Epithelial cell of prostate (primary cell): ENCODE measurements at regions not wholly inside any gene's neighbourhood (a gene's known extent, or its start where the extent isn't known, plus 50 kb on each side); places are given as distances from the start of the nearest gene placed in this dataset.
"Not testable (repeated sequence)": the region's sequence is repeated elsewhere in the genome, so short reads cannot be mapped to it uniquely, and the experiment has no call there.

ENCODE experiments used
- DNase-seq: peaks from one replicate; pipeline ENCODE4 v3.0.0-alpha.2; 2011; ENCODE audit warnings: low read depth, low spot score
- H3K27ac ChIP-seq: fragments of 450-650 bp; 2 replicates; pipeline ENCODE4 v1.5.1; 2017; ENCODE audit warnings: mild to moderate bottlenecking

DNA sequence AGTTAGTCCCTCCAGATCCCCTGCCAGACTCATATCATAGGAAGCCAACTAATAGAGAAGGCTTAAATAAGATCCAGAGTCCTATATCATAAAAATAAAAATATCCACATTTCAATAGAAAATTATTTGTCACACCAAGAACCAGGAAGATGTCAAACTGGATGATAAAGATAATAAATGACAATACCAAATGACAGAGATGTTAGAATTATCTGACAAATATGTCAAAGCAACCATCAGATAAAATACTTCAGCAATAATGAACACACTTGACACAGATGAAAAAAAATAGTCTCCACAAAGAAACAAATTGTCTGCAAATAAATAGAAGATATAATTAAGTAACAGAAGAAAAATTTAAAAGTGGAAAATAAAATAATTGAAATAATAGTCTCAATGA is 300.7 kb upstream of the FTMT start:
- H3K27ac ChIP-seq = no peak overlapping the region
- DNase-seq = no peak

DNA sequence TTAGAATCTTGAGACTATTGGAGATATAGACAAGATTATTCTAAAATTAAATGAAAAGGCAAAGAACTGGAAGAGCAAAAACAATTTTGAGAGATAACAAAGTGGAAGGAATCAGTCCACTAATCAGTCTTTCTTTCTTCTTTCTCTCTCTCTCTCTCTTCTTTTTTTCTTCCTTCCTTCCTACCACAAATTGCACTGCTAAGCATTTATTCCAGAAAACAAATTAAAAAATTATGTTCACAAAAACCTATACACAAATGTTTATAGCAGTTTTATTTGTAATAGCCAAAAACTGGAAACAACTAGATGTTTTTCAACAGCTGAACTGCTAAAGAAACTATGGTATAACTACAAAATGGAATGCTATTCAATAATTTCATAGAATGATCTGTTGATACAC is 291.9 kb upstream of the FTMT start:
- H3K27ac ChIP-seq = no peak overlapping the region
- DNase-seq = no peak

DNA sequence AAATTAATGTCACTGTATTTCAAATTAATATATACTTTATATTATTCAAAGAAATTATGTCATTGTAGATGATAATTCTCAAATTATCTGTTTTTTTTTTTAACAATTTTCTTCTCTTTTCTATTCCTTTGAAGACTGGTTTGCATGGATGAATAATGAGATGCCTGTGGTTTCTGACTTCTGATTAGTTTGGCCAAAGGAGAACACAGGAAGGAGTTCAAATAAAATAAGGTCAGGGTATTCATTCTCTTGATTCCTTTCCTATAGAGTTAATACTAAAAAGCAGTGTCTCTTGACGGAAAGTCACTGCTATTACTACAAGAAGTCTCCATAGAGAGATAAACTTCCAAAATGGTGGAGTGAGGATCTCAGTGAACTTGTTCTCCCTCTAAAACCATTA is 279.6 kb upstream of the FTMT start:
- no peak for DNase-seq
- no peak overlapping the region for H3K27ac ChIP-seq

DNA sequence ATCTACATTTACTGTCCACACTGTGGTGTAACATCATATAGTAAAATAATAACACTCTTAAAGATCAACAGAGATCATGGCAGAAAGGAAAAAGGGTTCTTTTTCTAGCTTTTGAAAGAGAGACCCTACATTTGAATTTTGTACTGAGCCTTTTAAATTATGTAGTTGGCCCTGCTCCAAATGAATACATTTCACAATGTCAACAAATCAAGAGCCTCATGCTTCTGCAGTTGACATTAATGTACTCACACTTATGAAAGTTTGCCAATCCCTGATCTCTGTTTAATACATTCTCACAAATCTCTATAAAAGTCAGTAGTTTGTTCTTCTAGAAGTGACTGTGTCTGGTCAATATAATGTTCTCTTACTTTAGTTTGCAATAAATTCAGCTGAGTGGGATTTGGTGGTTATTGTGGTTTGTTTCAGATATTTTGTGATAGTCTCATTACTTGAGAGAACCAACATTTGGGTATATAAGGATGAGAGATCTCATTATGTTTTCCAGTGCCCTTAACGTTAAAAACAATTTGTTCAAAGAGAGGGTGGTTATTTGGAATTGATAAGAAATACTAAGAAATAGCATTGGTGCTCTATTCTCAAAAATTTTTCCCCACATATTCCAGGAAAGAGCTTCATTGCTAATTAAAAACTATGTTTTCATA is 277.8 kb upstream of the FTMT start:
- no peak overlapping the region for H3K27ac ChIP-seq
- no peak for DNase-seq

DNA sequence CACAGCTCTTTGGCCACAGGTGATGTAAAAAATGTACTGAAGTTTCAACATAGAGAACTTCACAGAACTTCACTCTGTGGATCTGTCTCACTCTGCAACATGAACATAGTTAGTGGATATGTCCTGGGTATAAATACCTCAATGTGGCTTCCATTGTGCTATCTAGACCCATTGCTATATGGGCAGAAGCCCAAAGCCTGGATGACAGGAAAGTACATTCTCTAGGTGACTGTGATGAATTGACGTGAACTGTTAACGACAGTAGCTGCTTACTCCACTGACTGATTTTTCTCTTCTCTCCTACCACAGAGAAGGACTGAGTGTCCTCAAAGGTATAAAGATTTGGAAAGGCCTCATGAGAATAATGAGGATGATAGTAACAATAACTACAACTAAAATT is 270.1 kb upstream of the FTMT start:
- H3K27ac ChIP-seq = no peak overlapping the region
- no peak for DNase-seq

DNA sequence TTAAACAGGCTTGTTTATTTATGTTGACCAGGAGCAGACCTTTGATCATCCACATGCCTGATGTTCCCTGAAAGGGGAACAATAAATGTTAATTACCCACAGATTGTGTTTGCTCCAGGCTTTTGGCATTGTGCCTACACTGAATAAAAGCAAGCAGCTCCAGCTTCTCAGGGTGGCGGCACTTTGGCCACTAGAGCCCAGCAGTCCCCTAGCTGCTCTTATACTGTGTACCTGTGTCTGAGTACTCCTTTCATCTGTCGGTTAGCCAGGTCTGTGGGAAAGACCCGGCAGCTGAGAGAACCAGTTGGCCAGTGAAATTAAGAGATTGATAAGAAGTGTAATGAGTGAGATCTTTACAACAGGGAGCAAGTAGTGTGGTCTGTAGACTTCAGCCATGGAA is 254.8 kb upstream of the FTMT start:
- no peak overlapping the region for H3K27ac ChIP-seq
- no peak for DNase-seq

DNA sequence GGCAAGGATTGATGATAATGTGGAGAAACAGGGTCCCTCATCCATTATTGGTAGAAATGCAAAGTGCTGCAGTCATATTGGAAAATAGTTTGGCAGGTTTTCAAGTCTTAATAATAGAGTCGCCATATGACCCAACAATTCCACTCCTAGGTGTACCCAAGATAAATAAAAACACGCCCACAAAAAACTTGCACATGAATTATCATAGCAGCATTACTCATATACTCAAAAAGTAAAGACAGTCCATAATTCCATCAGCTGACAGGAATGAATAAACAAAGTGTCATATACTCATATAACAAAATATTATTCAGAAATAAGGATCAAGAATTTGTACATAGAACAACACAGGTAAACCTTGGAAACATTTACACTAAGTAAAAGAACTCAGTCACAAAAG is 242.9 kb upstream of the FTMT start:
- DNase-seq = no peak
- no peak overlapping the region for H3K27ac ChIP-seq

DNA sequence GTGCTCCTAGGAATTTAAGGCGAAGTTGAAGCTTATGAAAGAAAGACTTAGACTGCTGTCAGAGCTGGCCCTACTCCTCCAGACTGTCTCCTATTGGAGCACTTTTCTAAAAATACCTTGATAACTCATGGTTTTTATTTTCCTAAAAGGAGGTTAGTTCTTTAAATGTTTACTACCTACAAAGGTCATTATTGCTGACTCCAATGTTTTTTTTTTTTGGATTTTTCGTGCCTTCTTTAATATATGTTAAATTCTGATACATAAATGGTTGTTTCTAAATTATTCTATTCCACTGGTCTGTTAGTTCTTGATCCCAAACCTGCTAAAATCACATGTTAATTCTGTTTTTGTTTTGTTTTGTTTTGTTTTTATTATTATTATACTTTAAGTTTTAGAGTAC is 227.6 kb upstream of the FTMT start:
- no peak overlapping the region for H3K27ac ChIP-seq
- DNase-seq = no peak

DNA sequence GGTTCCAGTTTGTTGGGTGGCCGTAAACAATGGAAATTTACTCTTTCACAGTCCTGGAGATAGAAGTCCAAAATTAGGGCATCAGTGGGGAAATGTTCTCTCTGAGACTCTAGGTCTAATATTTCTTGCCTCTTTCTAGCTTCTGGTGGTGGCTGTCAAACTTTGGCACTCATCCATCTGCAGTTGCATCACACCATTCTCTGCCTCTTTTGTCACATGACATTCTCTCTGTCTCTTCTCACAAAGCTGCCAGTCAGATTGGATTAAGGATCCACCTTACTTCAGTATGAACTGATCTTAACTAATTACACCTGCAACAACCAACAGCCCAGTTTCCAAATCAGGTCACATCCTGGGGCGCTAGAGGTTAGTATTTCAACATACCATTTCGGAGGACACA is 222.9 kb upstream of the FTMT start:
- no peak overlapping the region for H3K27ac ChIP-seq
- no peak for DNase-seq

DNA sequence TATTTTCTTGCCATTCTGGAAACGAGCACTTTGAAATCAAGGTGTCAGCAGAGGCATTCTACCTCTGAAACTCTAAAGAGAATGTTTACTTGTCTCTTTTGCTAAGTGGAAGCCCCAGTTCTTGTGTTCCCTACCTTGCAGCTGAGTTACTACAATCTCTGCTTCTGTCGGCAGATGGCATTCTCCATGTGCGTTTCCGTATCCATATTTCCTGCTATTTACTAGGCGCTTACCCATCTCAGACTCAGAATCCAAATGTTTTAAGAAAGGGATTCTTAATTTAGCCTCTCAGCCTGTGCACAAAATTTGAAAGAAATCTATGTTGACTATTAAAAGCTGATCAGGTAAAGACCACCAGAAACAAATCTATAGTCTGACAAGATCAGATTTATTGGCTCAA is 221.3 kb upstream of the FTMT start:
- no peak overlapping the region for H3K27ac ChIP-seq
- no peak for DNase-seq

DNA sequence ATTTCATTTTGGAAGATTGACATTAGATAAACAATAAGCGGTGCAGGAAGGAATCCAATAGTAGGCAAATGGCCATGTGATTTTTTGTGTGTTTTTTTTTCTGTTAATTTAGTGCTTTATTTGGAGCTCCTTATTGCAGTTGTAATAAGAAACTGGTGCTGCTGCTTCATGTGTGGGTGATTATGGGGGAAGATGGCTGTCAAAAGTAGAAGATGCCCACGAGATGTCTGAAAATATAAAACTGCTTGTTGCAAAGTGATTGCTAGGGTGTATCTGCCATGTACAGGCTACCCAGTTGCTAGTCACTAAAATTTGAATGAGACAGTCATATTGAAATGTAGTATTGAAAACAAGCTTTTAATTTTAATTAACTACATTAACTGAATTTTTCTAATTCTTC is 216.7 kb upstream of the FTMT start:
- no peak for DNase-seq
- no peak overlapping the region for H3K27ac ChIP-seq

DNA sequence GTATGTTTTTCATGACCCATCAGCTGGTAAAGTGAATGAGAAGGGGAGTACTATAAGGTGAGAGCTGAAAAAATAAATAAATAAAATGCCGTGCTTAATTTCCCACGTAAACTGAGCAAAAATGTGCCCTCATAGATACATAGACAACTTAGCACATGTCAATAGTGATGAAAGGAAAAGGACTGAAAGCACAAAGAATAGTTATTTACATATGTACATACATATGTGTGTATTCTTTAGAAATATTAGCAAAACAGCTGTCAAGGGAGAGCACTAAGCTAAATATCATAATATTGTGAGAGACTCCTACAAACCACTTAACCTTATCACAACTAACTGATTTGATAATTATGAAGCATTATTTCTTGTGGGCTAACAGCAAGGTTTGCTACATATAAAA is 213.6 kb upstream of the FTMT start:
- no peak for DNase-seq
- no peak overlapping the region for H3K27ac ChIP-seq

DNA sequence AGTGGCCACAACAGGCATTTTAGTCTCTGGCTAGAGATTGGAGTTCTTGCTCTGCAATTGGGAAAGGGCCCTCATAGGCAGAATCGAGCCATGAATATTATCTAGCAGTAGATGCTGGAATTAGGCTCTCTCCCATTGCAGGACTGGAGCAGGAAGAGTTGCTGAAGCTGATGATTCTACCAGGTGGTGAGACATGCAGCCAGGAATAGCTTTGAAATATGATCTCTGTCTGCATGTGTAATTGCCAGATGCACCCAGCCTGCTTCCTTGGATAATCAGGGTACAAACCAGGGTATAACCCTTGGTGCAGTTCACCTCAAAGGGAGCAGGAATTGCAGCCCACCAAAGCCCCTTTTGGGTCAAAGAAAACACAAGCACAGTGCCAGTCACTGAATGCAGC is 211.4 kb upstream of the FTMT start:
- DNase-seq = no peak
- no peak overlapping the region for H3K27ac ChIP-seq

DNA sequence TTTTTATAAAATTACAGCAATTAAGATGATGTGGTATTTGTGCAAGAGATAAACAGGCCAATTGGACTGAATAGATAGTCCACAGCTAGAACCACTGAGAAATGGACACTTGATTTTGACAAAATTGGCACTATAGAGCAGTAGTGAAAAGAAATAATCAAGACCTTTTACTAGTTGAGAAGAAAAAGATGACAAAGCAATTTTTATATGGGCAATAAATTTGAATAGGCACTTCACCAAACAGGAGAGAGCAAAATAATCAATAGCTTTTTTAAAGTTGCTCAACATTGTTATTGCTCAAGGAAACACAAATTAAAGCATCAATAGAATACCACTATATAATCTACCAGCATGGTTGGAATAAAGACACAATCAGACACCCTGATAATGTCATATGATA is 193.5 kb upstream of the FTMT start:
- DNase-seq = no peak
- H3K27ac ChIP-seq = no peak overlapping the region

DNA sequence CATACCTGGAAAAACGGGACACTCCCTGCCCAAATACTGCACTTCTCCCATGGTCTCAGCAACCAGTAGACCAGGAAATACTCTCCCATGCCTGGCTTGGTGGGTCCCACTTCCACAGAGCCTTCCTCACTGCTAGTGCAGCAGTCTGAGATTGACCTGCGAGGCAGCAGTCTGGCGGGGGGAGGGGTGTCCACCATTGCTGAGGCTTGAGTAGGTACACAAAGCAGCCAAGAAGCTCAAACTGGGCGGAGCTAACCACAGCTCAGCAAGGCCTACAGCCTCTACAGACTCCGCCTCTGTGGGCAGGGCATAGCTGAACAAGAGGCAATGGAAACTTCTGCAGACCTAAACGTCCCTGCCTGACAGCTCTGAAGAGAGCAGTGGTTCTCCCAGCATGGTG is 191.5 kb upstream of the FTMT start:
- H3K27ac ChIP-seq = no peak overlapping the region
- no peak for DNase-seq

DNA sequence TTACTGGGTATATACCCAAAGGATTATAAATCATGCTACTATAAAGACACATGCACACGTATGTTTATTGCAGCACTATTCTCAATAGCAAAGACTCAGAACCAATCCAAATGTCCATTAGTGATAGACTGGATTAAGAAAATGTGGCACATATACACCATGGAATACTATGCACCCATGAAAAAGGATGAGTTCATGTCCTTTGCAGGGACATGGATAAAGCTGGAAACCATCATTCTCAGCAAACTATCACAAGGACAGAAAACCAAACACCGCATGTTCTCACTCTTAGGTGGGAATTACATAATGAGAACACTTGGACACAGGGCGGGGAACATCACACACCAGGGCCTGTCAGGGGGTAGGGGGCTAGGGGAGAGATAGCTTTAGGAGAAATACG is 186.1 kb upstream of the FTMT start:
- not testable (repeated sequence) for H3K27ac ChIP-seq, DNase-seq

DNA sequence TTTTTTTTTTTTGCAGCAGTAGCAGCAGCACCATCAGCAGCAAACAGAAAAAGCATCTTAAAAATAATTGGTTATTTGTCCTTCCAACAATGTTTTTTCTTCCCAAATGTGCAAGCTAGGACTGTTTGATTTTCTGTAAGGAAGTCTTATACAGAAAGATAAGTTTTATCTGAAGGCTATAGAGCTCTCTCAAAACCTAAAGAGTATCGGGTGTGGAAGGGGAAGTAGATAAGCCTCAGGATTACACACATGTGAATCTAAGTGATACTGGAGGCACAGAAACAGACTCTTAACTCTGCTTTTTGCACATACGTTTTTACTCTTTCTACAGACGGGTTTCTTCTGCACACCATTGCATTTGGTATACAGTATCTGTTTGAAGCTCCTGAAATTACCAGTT is 184.4 kb upstream of the FTMT start:
- no peak overlapping the region for H3K27ac ChIP-seq
- no peak for DNase-seq

DNA sequence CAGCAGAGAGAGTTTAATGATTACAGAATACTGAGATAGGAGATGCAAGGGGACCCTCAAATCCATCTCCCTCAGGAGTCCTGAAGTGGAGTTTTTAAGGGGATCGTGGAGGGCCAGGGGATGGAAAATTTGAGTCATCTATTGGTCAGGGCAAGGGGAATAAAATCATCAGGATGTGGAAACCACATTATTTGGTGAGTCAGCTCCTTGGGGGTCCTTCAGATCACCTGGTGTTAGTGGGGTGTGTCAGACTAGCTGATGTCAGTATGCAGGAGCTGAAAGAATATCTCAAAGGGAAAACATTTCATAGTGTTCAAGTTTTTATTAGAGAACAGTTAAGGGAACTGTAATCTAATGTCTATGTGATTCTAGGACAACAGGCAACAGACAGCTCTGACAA is 183.0 kb upstream of the FTMT start:
- H3K27ac ChIP-seq = no peak overlapping the region
- no peak for DNase-seq

DNA sequence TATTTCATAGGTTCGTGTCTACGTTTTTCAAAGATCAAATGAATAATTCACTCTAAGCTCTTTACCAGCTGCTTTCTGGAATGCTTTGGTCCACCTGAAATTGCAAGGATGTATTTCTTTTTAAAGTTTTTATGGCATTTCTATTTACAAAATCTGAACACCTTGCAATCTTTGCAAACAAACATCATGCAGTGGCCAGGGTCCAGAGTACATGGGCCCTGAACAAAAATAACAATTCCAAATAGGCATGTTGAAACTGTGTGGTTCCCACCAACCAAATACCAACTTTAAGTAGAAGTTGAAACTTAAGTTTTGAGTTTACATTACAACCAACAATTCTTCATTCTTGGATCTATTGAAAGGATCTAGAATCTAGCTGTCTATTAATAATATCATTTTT is 180.1 kb upstream of the FTMT start:
- DNase-seq = no peak
- H3K27ac ChIP-seq = no peak overlapping the region

DNA sequence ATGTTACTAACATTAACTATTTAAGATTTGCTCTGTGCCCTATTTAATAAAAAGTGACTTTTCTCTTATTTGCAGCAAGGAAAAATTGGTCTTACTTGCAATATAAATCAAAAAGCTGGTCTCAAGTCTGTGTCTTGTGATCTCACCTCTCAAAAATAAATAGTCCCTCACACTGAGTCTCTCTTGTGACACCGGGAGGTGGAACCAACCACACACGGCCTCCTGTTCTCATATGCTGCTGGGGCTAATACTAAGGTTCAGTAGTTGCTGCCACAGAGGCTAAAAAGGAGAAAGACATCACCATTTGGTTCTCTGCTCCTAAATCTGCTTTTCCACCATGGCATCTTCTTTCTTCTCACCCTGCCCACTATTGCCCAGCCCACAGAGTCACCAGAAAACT is 175.8 kb upstream of the FTMT start:
- no peak overlapping the region for H3K27ac ChIP-seq
- no peak for DNase-seq

DNA sequence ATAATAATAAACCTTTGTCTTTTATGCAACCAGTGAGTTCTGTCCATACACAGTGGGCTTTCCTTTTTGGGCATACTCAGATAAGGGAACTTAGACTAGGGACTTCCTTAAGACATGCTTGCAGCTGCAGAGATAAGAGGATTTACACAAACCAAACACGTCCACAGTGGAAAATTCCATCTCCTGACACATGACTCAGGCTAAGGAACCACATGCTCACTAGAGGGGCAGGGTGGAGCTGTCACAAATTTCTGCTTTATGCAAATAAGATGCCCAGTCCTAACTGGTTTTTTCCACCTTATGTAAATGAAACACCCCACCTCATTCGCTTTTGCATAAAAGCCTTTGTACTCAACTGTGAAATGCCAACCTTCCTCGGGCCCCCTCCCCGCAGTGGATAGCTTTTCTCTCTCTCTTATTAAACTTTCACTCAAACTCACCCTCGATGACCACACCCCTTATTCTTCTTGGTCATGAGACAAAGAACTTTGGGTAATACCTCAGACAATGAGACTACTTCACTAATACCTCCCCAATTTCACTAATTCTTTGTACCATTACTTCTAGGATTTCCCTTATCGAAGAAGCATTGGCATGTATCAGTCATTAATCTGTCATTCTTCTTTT is 170.3 kb upstream of the FTMT start:
- no peak overlapping the region for H3K27ac ChIP-seq
- no peak for DNase-seq

DNA sequence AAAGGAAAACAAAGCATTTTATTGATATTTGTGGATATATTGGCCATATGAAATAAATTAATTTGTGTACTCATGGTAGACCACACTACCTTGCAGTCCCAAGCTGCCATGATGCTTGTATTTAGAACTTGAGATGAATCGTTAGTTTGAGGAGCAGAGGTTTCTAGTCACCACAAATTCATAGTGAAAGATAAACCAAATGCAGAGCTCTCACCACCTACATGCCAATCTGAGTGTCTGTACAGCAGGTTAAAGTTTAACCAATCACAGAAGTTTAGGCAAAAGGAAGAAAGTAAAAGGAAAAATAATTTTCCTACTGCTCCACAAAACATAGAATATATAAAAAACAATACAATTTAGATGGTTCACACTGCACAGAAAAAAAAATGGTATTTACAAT is 163.6 kb upstream of the FTMT start:
- no peak for DNase-seq
- no peak overlapping the region for H3K27ac ChIP-seq

DNA sequence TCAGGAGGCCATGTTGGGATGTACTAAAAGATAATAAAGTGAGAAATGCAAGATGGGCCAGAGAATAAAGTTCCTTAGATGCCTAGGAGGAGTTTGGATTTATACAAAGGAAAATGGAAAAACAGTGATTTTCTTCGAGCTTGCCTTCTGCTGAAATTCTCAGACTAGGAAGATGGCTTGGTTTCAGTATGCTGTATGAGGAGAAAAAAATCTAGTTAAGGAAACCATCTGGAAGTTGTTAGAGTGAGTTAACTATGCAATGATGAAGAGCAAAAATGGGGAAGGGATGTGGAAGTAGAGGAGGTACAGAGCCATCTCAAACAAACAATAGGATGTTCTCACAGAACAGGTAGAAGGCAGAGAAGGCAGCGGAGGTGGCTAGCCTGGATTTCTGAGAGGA is 162.9 kb upstream of the FTMT start:
- DNase-seq = no peak

More for the DNA sequence above, 162.9 kb upstream of the FTMT start:
- H3K27ac ChIP-seq = no peak overlapping the region
